Transverse colon (tissue), 4 donors: ENCODE measurements at regions not wholly inside any gene's neighbourhood (a gene's known extent, or its start where the extent isn't known, plus 50 kb on each side); places are given as distances from the start of the nearest gene placed in this dataset.

Source experiments
- DNase-seq: peaks from one replicate; pipeline ENCODE4 v3.0.0-alpha.2; 2019
- H3K27ac ChIP-seq, 4 donors: fragments of 200-600 bp; sonication (generic); 2 replicates each; pipeline ENCODE4 v1.5.1; 2016 to 2018; ENCODE audit warnings: inconsistent platforms in 4 of 4
- H3K27me3 ChIP-seq: fragments of 200-600 bp; sonication (generic); 2 replicates; pipeline ENCODE4 v1.5.1; 2017; ENCODE audit warnings: inconsistent platforms
- H3K36me3 ChIP-seq, 4 donors: fragments of 200-600 bp; sonication (generic); 2 replicates each; pipeline ENCODE4 v1.5.1; 2017 to 2019; ENCODE audit warnings: inconsistent platforms in 4 of 4
- H3K4me1 ChIP-seq, 4 donors: fragments of 200-600 bp; sonication (generic); 2 replicates each; pipeline ENCODE4 v1.5.1; 2017 to 2020; ENCODE audit warnings: inconsistent platforms in 4 of 4
- H3K4me3 ChIP-seq, 4 donors: fragments of 200-600 bp; sonication (generic); 1 replicate in 1 of 4; 2 replicates in 3 of 4; pipeline versions ENCODE4 v1.5.1 to v1.6.1; 2017 to 2019; ENCODE audit warnings: inconsistent platforms in 4 of 4
- H3K9me3 ChIP-seq, 2 donors: fragments of 200-600 bp; sonication (generic); 2 replicates each; pipeline ENCODE4 v1.5.1; 2017 to 2019; ENCODE audit warnings: inconsistent platforms in 2 of 2
- CTCF ChIP-seq, 5 experiments: fragments of 200-600 bp in 3 of 5; fragments of 450-650 bp in 2 of 5; sonication (generic) in 3 of 5; IDR thresholded peaks; 1 replicate in 2 of 5; 2 replicates in 3 of 5; pipeline ENCODE4 v1.5.1; 2016 to 2017; ENCODE audit warnings: antibody characterized with exemption in 5 of 5, inconsistent platforms in 3 of 5, mild to moderate bottlenecking in 2 of 5, moderate library complexity in 1 of 5
- EP300 ChIP-seq: sonication (generic); formaldehyde crosslinking; IDR thresholded peaks from one replicate; pipeline ENCODE4 v1.6.1; 2017; ENCODE audit warnings: antibody characterized with exemption, low read depth
- POLR2A ChIP-seq: fragments of 450-650 bp; IDR thresholded peaks from one replicate; pipeline ENCODE4 v1.6.1; 2016; ENCODE audit warnings: antibody characterized with exemption, mild to moderate bottlenecking, moderate library complexity
- POLR2AphosphoS5 ChIP-seq, 3 donors: sonication (generic); formaldehyde crosslinking; IDR thresholded peaks; one replicate each; pipeline ENCODE4 v1.6.1; 2016; ENCODE audit warnings: antibody characterized with exemption in 3 of 3
- WGBS, 2 donors: methylation state at CpG; one replicate each; pipeline ENCODE4 v1.1.5; 2018; ENCODE audit warnings: low coverage in 1 of 2; 5-methylcytosine and 5-hydroxymethylcytosine counted together
- in situ Hi-C, 4 donors: fragments of 200-750 bp; cut with MboI; loops; one replicate each; pipeline versions ENCODE4 v1.15.0 to v1.15.1; 2017; ENCODE audit warnings: low sequenced_read_pairs in 3 of 4, low pct_ligation_motif_present in 1 of 4, low pct_unique_long_range_greater_than_20kb in 1 of 4
- intact Hi-C: fragments of 100-400 bp; cut with DNase I; formaldehyde crosslinking; loops from one replicate; pipeline ENCODE4 v1.15.1; 2023; ENCODE audit warnings: low total_unique reads

DNA sequence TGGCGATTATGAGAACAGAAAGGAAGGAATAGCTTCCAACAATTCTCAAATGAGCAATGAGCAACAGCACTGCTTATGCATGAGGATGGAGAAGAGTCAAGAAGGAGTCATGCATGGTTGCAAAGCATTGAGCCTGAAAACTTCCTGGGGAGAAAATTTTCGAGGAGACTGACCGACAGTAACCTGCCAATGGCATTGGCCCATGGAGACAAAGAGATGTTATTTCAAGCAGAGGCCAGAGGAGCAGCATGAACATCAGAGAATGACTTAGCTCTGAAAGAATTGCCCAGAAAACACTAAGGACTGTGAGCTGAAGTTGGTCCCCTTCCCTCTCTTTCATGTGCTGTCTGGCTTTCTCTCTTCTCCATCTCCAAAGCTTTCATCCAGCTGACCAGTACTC lies 343.4 kb downstream of the ADAMTS20 start:
- WGBS, 2 donors: 75 to 76% methylated on average over 3 of the region's 3 CpGs
- intact Hi-C loops (no loop called here), in situ Hi-C loops (no loop called here)

GRCh38 chr12:43208221-43208620 lies 343.8 kb downstream of the ADAMTS20 start:
- DNase-seq: no peak
- 87 to 88% methylated on average over 5 of the region's 5 CpGs for WGBS, 2 donors
- intact Hi-C loops (no loop called here), in situ Hi-C loops (no loop called here)
- Histone ChIP-seq H3K27ac (no peak overlapping the region), H3K27me3 (no peaks in the 10 kb centered on the region), H3K4me1 (no peaks in the 10 kb centered on the region), H3K4me3 (no peak overlapping the region), H3K36me3 (no peaks in the 10 kb centered on the region), H3K9me3 (no peaks in the 10 kb centered on the region)
- TF ChIP-seq POLR2A (no peak), POLR2AphosphoS5 (IDR thresholded peaks at IDR 0.05) (no peak), CTCF (IDR thresholded peaks at IDR 0.05) (no peak), EP300 (no peak)

More for the DNA sequence above, 343.4 kb downstream of the ADAMTS20 start:
- no peak overlapping the region for H3K4me3 ChIP-seq
- no peaks in the 10 kb centered on the region for H3K9me3 ChIP-seq
- H3K4me1 ChIP-seq: no peaks in the 10 kb centered on the region
- H3K27me3 ChIP-seq: no peaks in the 10 kb centered on the region
- TF ChIP-seq CTCF (IDR thresholded peaks at IDR 0.05) (no peak), EP300 (no peak), POLR2AphosphoS5 (IDR thresholded peaks at IDR 0.05) (no peak), POLR2A (no peak)
- no peaks in the 10 kb centered on the region for H3K36me3 ChIP-seq
- no peak overlapping the region for H3K27ac ChIP-seq
- no peak for DNase-seq

GRCh38 chr12:43206396-43206795 lies 345.6 kb downstream of the ADAMTS20 start:
- in situ Hi-C loops: no loop called here
- Histone ChIP-seq H3K27ac (no peak overlapping the region), H3K4me1 (no peaks in the 10 kb centered on the region), H3K4me3 (no peak overlapping the region), H3K36me3 (no peaks in the 10 kb centered on the region), H3K9me3 (no peaks in the 10 kb centered on the region), H3K27me3 (no peaks in the 10 kb centered on the region)
- TF ChIP-seq POLR2AphosphoS5 (IDR thresholded peaks at IDR 0.05) (no peak), EP300 (no peak), POLR2A (no peak), CTCF (IDR thresholded peaks at IDR 0.05) (no peak)
- intact Hi-C loops: no loop called here
- DNase-seq: no peak

DNA sequence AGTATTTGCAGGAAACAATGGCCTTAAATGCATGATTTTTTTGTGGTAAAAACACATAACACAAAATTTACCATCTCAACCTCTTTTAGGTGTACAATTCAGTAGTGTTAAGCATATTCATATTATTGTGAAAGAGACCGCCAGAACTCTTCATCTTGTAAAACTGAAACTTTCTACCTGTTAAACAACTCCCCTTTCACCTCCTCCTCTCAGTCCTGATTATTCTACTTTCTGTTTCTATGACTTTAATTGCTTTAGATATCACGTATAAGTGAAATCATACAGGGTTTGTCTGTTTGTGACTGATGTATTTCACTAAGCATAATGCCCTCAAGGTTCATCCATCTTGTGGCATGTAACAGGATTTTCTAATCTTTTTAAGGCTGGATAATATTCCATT lies 353.4 kb downstream of the ADAMTS20 start:
- Histone ChIP-seq H3K27ac (no peak overlapping the region), H3K9me3 (no peaks in the 10 kb centered on the region), H3K36me3 (no peaks in the 10 kb centered on the region), H3K4me1 (no peaks in the 10 kb centered on the region), H3K4me3 (no peak overlapping the region), H3K27me3 (no peaks in the 10 kb centered on the region)
- intact Hi-C loops (no loop called here), in situ Hi-C loops (no loop called here)
- no peak for TF ChIP-seq EP300
- TF ChIP-seq CTCF (IDR thresholded peaks at IDR 0.05): no peak
- no peak for TF ChIP-seq POLR2AphosphoS5 (IDR thresholded peaks at IDR 0.05)
- no peak for TF ChIP-seq POLR2A
- WGBS, 2 donors: 53 to 58% methylated on average over 2 of the region's 2 CpGs
- no peak for DNase-seq
